ENCODE measurements at regions not wholly inside any gene's neighbourhood (a gene's known extent, or its start where the extent isn't known, plus 50 kb on each side); places are given as distances from the start of the nearest gene placed in this dataset.
"Not testable (repeated sequence)": the region's sequence is repeated elsewhere in the genome, so short reads cannot be mapped to it uniquely, and the experiment has no call there.

DNA sequence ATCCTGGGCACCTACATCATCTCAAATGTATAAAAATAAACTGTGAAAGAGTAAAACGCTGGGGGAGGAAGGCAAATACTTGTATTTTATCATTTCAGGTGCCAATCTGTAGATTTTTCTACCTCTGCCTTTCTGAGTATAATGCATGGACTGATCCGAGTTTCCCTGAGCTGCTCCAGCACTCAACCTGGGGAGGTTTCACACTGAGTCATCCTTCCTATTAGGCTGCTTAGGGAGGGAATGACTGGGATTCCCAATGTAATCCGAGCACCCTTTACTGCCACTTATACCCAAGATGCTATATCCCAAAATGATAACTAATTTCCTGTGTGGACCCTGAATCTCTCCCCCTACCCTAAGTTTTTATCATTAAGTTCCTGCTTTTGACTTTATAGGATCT is 126.6 kb downstream of the HNRNPD start:
- no peak for DNase-seq

DNA sequence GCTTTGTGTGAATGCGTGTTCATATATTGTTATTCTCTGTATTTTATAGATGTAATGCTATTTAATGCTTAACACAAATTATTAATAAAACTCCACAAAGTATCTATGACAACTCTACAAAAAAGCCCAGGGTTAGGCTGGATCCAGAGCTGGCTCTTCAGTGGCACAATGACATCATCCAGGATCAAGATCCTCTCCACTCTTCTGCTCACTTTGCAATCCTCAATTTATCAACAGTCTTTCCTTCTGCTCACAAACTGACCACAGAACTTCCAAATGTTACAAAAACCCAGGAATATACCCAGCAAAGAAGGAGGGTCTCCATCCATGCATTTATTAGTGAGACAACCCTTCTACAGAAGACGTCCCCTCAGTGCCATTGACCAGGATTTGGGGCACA is 132.3 kb downstream of the HNRNPD start:
- no peak for DNase-seq

- no peak for DNase-seq
These were observed 133.4 kb downstream of the HNRNPD start for GRCh38 chr4:82240410-82240809.

DNA sequence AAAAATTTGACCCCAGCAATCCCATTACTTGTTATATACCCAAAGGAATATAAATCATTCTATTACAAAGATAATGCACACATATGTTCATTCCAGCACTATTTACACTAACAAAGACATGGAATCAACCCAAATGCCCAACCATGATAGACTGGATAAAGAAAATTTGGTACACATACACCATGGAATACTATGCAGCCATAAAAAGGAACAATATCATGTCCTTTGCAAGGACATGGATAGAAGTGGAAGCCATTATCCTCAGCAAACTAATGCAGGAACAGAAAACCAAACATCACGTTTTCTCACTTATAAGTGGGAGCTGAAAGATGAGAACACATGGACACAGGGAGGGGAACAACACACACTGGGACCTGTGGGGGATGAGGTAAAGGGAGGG is 136.6 kb downstream of the HNRNPD start:
- not testable (repeated sequence) for DNase-seq

GRCh38 chr4:82235346-82235745 is 138.4 kb downstream of the HNRNPD start:
- no peak for DNase-seq

DNA sequence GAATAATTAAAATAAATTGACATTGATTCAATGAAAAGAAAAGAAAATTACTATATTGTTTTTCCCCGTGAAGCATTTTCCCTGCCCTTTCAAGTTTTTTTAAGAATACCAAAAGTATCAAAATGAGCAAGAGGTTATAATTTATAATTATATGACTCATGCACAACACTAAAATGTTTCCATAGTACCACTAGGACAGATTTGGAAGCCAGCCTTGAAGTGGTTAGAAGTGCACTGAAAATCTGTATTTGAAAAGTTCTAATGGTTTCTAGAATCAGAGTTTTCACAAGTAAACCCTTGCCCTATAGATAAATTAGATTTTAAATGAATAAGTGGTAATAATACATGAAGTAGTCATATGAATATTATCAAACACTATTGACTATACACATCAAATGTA is 140.9 kb downstream of the HNRNPD start:
- DNase-seq = no peak

DNA sequence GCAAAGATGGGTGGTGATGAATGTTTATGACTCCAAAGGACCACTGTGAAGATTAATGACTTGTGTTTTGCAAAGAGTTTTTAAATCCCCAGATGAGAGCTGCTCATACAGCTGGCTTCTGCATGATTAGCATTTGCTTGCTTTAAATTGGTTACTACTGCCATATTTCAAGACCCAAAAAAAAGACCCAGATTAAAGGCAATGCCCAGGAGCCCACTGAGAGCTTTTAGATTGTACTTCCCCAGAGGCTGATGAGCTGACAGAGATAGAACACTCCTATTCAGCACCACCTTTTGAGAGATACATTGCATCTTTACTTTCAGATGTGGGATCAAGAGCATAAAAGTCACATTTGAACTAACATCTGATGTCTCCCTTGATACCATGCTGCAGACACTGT is 142.0 kb downstream of the HNRNPD start:
- no peak for DNase-seq

GRCh38 chr4:82230306-82230705 is 143.5 kb downstream of the HNRNPD start:
- DNase-seq = no peak

GRCh38 chr4:82225030-82225429 is 148.8 kb downstream of the HNRNPD start:
- DNase-seq = no peak

DNA sequence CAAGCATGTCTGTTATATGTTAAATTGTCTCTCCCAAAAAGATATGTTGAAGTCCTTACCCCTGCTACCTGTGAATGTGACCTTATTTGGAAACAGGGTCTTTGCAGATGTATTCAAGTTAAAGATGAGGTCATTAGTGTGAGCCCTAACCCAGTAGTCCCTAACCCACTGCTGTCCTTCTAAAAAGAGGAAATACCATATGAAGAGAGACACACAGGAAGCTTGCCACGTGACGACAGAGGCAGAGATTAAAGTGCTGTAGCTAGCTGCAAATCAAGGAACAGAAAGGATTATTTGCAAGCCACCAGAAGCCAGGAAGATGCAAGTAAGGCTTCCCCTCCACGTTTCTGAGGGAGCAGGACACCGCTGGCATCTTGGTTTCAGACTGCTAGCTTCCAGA is 150.1 kb downstream of the HNRNPD start:
- no peak for DNase-seq

DNA sequence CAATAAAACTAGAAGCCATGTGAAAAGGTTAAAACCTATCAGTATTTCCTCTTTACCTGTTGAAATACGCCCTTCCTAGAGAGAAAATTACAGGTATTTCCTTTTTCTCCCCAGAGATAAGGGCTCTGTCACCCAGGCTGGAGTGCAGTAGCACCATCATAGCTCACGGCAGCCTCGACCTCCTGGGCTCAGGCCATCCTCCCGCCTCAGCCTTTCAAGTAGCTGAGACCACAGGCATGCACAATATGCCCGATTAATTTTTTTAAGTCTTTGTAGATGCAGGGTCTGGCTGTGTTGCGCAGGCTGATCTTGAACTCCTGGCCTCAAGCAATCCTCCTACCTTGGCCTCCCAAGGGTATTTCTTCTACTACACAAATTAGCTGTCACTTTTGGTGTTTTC is 154.4 kb downstream of the HNRNPD start:
- DNase-seq = no peak

GRCh38 chr4:82217986-82218715 is 155.6 kb downstream of the HNRNPD start:
- DNase-seq = no peak

- DNase-seq = no peak
These were observed 157.6 kb downstream of the HNRNPD start for GRCh38 chr4:82216219-82216618.

GRCh38 chr4:82215800-82216199 is 158.0 kb downstream of the HNRNPD start:
- no peak for DNase-seq

DNA sequence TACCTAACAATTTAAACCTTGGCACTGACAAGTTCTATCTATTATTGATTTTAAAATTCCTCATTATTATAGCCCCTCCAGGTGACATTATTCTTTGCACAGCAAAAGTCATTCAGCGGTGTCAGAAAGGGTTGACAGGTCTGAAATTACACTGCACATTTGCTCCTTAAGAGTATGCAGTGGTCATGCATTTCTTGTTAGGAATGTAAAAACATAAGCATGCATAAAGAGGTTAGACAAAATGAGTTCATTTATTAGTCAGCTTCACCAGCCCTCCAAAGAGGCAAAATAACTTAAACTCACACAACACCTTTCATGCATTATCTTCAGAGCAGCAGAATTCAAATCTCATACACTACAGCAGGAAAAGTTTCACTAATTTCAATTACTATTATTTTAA is 158.8 kb downstream of the HNRNPD start:
- no peak for DNase-seq

DNA sequence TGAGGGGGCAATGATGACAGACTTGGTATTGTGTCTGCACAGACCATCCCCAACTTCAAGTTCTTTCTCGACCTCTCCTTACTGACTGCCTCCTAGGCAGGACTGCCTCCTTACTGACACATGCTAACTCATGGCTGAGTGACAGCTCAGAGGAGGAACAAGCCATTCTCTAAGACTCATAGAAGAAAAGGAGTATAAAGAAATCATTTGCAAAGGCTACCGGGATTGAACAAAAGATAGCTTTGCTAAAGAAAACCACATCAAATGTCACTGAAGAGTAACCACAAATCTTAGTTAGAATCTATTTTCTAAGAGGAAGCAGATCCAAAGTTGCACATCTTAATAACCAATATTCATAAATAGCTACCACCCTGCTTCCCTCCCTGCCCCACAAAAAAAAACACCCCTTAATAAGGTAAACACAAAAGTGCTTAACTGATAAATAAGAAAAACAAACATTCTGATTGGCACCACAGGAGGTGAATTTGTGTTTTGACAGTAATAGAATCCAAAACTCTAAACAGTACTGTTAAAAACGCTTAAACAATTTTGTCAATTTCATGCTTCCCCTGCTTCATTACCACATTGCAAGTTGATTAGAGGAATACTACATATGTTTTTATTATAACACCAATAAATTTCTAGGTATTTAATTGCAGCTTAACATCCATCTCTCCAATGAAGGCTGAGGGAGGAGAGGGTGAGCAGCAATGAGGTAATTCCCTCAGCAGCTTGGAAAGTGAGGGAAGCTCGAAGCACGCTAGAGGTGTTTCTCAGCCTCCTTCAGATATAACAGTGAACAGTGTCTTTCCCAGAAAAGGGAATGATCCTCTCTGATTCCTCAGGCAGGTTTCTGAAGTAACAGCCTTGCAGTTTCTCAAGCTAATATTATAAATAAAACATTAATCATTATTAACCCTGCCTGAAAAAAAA is 160.0 kb downstream of the HNRNPD start:
- DNase-seq = no peak

- no peak for DNase-seq
These were observed 171.8 kb downstream of the HNRNPD start for GRCh38 chr4:82201805-82202641.

- no peak for DNase-seq
These were observed 172.5 kb downstream of the HNRNPD start for GRCh38 chr4:82201303-82201702.

GRCh38 chr4:82200046-82200445 is 173.7 kb downstream of the HNRNPD start:
- no peak for DNase-seq

DNA sequence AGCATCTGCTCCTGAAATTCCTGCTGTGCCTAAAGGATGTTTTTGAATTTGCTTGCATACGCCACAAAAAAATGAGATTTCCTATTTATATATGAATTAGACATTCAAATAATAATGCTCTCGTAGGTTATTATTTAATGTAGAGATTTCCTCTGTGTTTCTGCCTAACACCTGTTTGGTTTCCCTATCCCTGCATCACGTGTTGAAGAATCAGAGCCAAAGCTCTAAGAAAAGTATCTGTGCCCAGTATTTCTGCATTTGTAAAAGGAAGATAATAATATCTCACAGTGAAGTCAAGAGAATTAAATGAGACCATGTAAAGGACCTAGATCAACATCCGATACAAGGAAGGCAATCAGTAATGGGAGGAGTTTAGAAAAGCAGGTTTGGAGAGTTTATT is 179.5 kb downstream of the HNRNPD start:
- DNase-seq = no peak

- no peak for DNase-seq
These were observed 181.6 kb downstream of the HNRNPD start for GRCh38 chr4:82192017-82192673.

- DNase-seq = no peak
These were observed 192.0 kb downstream of the HNRNPD start for GRCh38 chr4:82181789-82182188.

DNA sequence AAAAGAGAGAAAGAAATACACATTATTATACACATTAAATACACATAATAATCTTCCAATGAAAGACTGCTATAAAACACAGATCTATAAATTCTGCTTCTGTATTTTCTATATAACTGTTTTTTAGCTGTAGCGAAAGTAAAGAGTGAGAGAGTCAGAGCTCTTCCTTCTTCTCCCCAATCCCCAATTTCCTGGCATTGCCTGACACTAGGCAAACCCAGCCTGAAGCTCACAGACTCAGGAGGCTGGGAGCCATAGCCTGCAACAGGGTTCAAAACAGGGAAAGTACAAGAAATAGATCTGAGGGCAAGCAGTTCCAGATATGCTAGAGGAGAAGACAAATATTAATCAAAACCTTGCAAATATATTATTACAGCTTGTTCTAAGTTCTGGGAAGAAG is 201.6 kb downstream of the HNRNPD start:
- no peak for DNase-seq

All from GOT3 (cell line).